ENCODE measurements at regions not wholly inside any gene's neighbourhood (a gene's known extent, or its start where the extent isn't known, plus 50 kb on each side); places are given as distances from the start of the nearest gene placed in this dataset.

GRCh38 chr22:49523374-49524008 is 304.2 kb downstream of the BRD1 start:
- no peak for TF ChIP-seq ATF3 (IDR thresholded peaks at IDR 0.05)
- TF ChIP-seq RAD21 (IDR thresholded peaks at IDR 0.05; ENCODE audit: low read depth) = no peak
- TF ChIP-seq, protein P1, sequence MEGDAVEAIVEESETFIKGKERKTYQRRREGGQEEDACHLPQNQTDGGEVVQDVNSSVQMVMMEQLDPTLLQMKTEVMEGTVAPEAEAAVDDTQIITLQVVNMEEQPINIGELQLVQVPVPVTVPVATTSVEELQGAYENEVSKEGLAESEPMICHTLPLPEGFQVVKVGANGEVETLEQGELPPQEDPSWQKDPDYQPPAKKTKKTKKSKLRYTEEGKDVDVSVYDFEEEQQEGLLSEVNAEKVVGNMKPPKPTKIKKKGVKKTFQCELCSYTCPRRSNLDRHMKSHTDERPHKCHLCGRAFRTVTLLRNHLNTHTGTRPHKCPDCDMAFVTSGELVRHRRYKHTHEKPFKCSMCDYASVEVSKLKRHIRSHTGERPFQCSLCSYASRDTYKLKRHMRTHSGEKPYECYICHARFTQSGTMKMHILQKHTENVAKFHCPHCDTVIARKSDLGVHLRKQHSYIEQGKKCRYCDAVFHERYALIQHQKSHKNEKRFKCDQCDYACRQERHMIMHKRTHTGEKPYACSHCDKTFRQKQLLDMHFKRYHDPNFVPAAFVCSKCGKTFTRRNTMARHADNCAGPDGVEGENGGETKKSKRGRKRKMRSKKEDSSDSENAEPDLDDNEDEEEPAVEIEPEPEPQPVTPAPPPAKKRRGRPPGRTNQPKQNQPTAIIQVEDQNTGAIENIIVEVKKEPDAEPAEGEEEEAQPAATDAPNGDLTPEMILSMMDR (IDR thresholded peaks at IDR 0.05 in 2 of 3, conservative IDR thresholded peaks at IDR 0.05 in 1 of 3; ENCODE audit: borderline replicate concordance in 1 of 3, insufficient read depth in 1 of 3, low read depth in 2 of 3, low read length in 2 of 3) = no peak
